ENCODE measurements at regions not wholly inside any gene's neighbourhood (a gene's known extent, or its start where the extent isn't known, plus 50 kb on each side); places are given as distances from the start of the nearest gene placed in this dataset.
"Not testable (repeated sequence)": the region's sequence is repeated elsewhere in the genome, so short reads cannot be mapped to it uniquely, and the experiment has no call there.

DNA sequence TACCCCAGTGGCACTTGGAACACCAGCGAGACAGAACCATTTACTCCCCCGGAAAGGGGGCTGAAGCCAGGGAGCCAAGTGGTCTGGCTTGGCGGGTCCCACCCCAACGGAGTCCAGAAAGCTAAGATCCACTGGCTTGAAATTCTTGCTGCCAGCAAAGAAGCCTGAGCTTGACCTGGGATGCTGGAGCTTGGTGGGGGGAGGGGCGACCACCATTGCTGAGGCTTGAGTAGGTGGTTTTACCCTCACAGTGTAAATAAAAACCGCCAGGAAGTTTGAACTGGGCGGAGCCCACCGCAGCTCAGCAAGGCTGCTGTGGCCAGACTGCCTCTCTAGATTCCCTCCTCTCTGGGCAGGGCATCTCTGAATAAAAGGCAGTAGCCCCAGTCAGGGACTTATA lies 62.8 kb downstream of the RPS24 start:
- peaks cover 36% of the 10 kb centered on the region for H3K27me3 Mint-ChIP-seq
- H3K9me3 Mint-ChIP-seq; H3K27ac Mint-ChIP-seq (ENCODE audit: low read depth); DNase-seq (ENCODE audit: low spot score in 2 of 2); H3K4me1 Mint-ChIP-seq; ATAC-seq (replicated peaks; ENCODE audit: extremely low read depth, poor library complexity, severe bottlenecking); H3K4me3 Mint-ChIP-seq; H3K36me3 Mint-ChIP-seq (ENCODE audit: insufficient read depth): not testable (repeated sequence)

DNA sequence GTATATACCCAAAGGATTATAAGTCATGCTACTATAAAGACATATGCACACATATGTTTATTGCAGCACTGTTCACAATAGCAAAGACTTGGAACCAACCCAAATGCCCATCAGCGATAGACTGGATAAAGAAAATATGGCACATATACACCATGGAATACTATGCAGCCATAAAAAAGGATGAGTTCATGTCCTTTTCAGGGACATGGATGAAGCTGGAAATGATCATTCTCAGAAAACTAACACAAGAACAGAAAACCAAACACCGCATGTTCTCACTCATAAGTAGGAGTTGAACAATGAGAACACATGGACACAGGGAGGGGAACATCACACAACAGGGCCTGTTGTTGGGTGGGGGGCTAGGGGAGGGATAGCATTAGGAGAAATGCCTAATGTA lies 68.9 kb downstream of the RPS24 start:
- not testable (repeated sequence) for H3K4me1 Mint-ChIP-seq; H3K27ac Mint-ChIP-seq (ENCODE audit: low read depth); H3K4me3 Mint-ChIP-seq; DNase-seq (ENCODE audit: low spot score in 2 of 2); H3K36me3 Mint-ChIP-seq (ENCODE audit: insufficient read depth); H3K9me3 Mint-ChIP-seq; ATAC-seq (replicated peaks; ENCODE audit: extremely low read depth, poor library complexity, severe bottlenecking)
- H3K27me3 Mint-ChIP-seq = peaks cover 20% of the 10 kb centered on the region

DNA sequence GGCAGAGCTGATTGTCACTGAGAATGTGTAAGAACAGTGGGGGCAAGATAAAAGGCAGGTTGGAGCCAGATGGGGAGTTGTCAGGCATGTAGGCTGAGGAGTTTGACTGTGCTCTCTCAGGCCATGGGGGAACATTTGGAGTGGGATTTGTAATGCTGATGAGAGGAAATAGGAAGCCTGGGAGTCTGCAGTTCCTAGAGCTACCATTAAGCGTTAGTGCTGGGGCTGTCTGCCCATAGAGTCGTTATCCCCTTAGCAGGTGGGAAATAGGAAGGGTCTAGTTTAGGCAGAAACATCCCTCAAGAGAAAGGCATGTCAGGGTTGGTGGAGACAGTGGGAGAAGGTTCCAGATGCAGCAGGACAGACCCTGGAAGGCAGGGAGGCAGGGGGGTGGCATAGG lies 75.5 kb downstream of the RPS24 start:
- H3K36me3 Mint-ChIP-seq (ENCODE audit: insufficient read depth) = no peaks in the 10 kb centered on the region
- no peak overlapping the region for H3K4me3 Mint-ChIP-seq
- peaks cover 5% of the 10 kb centered on the region for H3K9me3 Mint-ChIP-seq
- H3K27me3 Mint-ChIP-seq = peaks cover 6% of the 10 kb centered on the region
- no peak overlapping the region for H3K27ac Mint-ChIP-seq (ENCODE audit: low read depth)
- ATAC-seq (replicated peaks; ENCODE audit: extremely low read depth, poor library complexity, severe bottlenecking) (no peak), DNase-seq (ENCODE audit: low spot score in 2 of 2) (no peak)
- no peaks in the 10 kb centered on the region for H3K4me1 Mint-ChIP-seq

DNA sequence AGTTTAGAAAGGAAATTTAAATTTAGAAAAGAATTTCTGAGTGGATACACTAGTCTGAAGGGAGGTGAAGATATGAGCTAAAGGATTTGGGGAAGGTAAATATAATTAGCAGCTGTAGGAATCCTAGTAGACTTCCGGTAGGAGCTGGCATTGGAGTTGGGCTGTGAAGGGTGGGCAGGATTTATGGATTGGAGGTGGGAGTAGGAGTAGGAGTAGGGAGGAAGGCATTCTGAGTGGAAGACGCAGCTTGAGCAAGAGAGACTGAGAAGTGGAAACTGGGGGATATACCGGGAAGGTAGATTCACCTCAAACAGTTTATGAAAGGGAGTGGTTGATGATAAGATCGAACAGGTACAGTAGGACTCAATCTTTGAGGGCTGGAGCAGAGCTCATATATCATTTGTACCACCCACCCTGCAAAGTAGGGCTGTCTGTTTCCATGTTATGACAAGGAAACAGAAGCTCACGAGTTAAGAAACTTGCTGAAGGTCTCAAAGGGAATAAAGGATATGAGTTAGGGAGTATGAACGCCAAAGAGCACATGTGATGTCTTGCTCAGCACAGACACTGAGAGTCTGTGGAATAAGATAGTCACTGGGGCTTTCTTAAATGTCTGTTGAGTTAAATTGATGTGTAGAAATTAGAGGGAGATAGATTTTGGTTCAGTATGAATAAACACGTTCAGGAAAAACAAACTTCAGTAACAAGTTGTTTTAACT lies 81.6 kb downstream of the RPS24 start:
- Mint-ChIP-seq H3K27me3 (peaks cover 61% of the 10 kb centered on the region), H3K4me3 (no peak overlapping the region), H3K27ac (ENCODE audit: low read depth) (no peak overlapping the region), H3K36me3 (ENCODE audit: insufficient read depth) (no peaks in the 10 kb centered on the region), H3K9me3 (peaks cover 9% of the 10 kb centered on the region), H3K4me1 (no peaks in the 10 kb centered on the region)
- no peak for DNase-seq (ENCODE audit: low spot score in 2 of 2)
- no peak for ATAC-seq (replicated peaks; ENCODE audit: extremely low read depth, poor library complexity, severe bottlenecking)

DNA sequence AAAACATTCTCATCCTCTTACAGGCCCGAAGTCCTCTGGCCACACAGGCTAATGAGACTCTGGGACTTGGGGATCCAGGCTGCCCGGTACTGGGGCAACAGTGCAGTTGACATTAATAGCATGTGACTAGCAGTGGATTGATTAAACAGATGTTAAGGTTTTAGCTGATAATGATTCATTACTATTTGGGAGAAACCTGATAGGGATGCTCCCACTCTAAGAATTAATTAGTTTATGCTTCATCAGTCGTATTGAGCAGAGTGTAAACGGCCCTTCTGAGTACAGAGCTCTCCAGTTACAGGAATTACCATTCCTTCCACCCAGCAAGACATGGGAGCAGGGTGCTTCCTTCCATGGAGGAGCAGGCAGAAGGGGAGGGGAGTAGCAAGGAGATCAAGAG lies 82.7 kb downstream of the RPS24 start:
- DNase-seq (ENCODE audit: low spot score in 2 of 2) = no peak
- ATAC-seq (replicated peaks; ENCODE audit: extremely low read depth, poor library complexity, severe bottlenecking) = no peak
- Mint-ChIP-seq H3K27me3 (peaks cover 71% of the 10 kb centered on the region), H3K27ac (ENCODE audit: low read depth) (no peak overlapping the region), H3K4me1 (no peaks in the 10 kb centered on the region), H3K36me3 (ENCODE audit: insufficient read depth) (no peaks in the 10 kb centered on the region), H3K9me3 (peaks cover 17% of the 10 kb centered on the region), H3K4me3 (no peak overlapping the region)

DNA sequence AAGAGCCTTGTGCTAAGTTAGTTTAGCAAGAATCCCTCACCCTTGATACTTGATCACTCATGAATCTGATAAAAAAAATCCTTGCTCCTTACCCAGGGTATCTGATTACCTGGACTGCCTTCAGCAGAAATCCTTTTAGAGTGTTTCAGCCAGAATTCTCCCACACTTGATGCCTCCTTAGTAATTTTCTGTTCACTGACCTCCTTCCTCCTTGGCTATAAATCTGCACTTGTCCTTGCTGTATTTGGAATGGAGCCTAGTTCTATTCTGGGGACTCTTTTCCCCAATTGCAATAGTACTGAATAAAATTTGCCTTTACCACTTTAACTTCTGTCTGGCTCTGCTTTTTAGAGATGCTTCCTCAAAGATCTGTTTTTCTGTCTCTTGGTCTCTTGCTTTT lies 84.9 kb downstream of the RPS24 start:
- Mint-ChIP-seq H3K36me3 (ENCODE audit: insufficient read depth) (no peaks in the 10 kb centered on the region), H3K27ac (ENCODE audit: low read depth) (no peak overlapping the region), H3K9me3 (peaks cover 23% of the 10 kb centered on the region), H3K4me3 (no peak overlapping the region), H3K27me3 (peaks cover 72% of the 10 kb centered on the region), H3K4me1 (no peaks in the 10 kb centered on the region)
- ATAC-seq (replicated peaks; ENCODE audit: extremely low read depth, poor library complexity, severe bottlenecking) (no peak), DNase-seq (ENCODE audit: low spot score in 2 of 2) (no peak)

DNA sequence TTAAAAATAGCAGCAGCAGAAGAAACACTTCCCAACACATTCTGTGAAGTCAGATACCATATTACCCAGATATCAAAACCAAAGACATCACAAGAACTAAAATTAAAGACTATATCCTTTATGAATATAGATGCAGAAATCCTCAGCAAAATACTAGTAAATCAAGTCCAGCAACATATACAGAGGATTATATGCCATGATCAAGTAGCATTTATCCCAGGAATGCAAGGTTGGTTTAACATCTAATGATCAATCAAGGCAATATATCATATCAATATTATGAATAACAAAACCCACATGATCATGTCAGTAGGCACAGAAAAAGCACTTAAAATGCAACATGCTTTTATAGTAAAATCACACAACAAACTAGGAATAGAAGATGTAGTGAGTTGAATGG lies 88.1 kb downstream of the RPS24 start:
- no peak for DNase-seq (ENCODE audit: low spot score in 2 of 2)
- Mint-ChIP-seq H3K9me3 (peaks cover 23% of the 10 kb centered on the region), H3K4me3 (no peak overlapping the region), H3K36me3 (ENCODE audit: insufficient read depth) (no peaks in the 10 kb centered on the region), H3K27ac (ENCODE audit: low read depth) (no peak overlapping the region), H3K27me3 (peaks cover 44% of the 10 kb centered on the region), H3K4me1 (no peaks in the 10 kb centered on the region)
- no peak for ATAC-seq (replicated peaks; ENCODE audit: extremely low read depth, poor library complexity, severe bottlenecking)

DNA sequence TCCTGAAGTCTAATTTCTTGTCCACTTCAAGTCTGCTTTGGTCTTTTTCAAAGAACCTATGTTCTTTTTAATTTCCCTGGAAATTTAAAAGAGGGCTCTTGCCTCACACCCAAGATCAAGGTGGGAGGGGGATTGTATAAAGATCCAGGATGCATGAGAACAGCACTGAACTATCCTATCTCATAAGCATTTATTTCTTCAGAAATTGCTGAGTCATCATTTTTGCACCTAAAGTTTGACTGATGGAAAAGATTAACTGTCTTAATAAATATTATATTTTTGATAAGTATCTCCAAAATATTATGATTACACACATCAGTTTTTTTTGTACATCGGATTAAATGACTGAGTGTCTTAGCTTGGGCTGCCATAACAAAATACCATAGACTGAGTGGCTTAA lies 90.5 kb downstream of the RPS24 start:
- H3K4me3 Mint-ChIP-seq = no peak overlapping the region
- H3K9me3 Mint-ChIP-seq = peaks cover 19% of the 10 kb centered on the region
- peaks cover 23% of the 10 kb centered on the region for H3K27me3 Mint-ChIP-seq
- H3K36me3 Mint-ChIP-seq (ENCODE audit: insufficient read depth) = no peaks in the 10 kb centered on the region
- DNase-seq (ENCODE audit: low spot score in 2 of 2) (no peak), ATAC-seq (replicated peaks; ENCODE audit: extremely low read depth, poor library complexity, severe bottlenecking) (no peak)
- H3K27ac Mint-ChIP-seq (ENCODE audit: low read depth) = no peak overlapping the region
- no peaks in the 10 kb centered on the region for H3K4me1 Mint-ChIP-seq

DNA sequence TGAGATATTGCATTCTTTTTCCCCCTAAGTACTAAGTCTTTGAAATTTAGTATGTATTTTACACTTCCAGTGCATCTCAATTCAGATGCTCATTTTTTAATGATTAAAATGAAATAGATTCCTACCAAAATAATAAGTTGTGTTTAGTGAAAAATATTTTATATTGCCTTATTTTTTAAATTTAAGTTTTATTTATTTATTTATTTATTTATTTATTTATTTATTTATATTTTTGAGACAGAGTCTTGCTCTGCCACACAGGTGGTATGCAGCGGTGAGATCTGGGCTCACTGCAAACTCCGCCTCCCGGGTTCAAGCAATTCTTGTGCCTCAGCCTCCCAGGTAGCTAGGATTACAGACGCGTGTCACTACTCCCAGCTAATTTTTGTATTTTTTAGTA lies 95.5 kb downstream of the RPS24 start:
- no peak overlapping the region for H3K27ac Mint-ChIP-seq (ENCODE audit: low read depth)
- H3K4me1 Mint-ChIP-seq = no peaks in the 10 kb centered on the region

DNA sequence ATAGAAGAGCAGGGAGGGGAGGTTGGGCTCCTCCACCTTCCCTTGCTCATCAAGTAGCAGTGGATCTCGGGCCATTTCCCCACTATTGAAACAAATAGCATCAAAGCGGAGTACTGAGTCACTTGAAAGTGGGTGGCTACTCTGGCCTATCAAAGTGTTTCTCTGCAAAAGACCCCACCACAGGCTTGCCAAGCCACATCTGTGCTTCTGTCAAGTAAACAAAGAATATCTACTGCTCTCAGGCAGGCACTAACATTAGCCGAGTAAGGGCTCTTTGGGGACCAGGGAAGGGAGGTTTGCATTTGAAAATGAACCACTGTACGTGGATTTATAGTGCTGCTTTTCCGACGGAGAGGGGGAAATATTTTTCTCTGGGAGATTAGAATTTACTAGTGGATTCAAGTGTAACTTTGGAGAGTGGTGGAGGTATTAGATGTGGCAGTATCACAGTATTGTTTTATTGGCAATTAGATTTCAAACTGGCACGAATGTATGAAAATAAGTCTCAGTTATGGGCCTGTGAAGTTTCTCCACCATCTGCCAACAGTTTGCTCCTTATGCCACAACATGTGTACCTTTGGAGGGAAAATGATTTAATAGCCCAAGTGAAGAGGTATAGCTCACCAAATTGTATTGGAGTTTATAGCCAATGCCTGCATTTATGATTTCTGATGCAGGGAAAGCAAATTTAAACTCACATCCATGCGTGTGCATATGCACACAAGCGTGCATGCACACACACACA lies 97.5 kb downstream of the RPS24 start:
- ATAC-seq (replicated peaks; ENCODE audit: extremely low read depth, poor library complexity, severe bottlenecking) (no peak), DNase-seq (ENCODE audit: low spot score in 2 of 2) (no peak)
- Mint-ChIP-seq H3K36me3 (ENCODE audit: insufficient read depth) (no peaks in the 10 kb centered on the region), H3K27ac (ENCODE audit: low read depth) (no peak overlapping the region), H3K4me3 (no peak overlapping the region), H3K27me3 (peaks cover 8% of the 10 kb centered on the region), H3K4me1 (no peaks in the 10 kb centered on the region), H3K9me3 (no peaks in the 10 kb centered on the region)

More for the DNA sequence above, 95.5 kb downstream of the RPS24 start:
- no peaks in the 10 kb centered on the region for H3K9me3 Mint-ChIP-seq
- ATAC-seq (replicated peaks; ENCODE audit: extremely low read depth, poor library complexity, severe bottlenecking) (no peak), DNase-seq (ENCODE audit: low spot score in 2 of 2) (no peak)
- H3K27me3 Mint-ChIP-seq = peaks cover 8% of the 10 kb centered on the region
- no peaks in the 10 kb centered on the region for H3K36me3 Mint-ChIP-seq (ENCODE audit: insufficient read depth)
- H3K4me3 Mint-ChIP-seq = no peak overlapping the region

DNA sequence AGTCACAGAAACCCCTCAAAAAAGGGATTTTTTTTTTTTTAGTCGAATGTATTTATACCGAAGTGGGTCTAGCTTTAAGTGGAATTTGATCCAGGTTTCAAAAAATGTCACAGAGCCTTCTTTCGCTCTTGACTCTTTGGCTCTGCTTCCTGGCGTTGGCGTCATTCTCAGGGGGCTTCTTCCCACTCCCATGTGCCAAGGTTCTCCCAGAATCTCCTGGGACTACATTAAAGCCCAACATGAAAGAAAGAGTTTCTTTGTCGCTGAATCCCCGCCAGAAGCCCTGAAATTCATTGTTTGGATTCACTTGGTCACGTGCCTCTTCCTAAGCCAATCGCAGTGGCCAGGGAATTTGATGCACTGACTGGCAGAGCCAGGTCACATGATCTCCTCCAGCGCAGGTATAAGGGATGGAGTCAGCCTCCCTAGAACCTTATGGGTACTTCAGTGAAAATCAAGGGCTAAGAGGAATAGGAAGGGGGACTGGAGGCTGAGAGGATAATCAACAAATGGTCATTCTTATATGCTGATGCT lies 101.2 kb downstream of the RPS24 start:
- H3K9me3 Mint-ChIP-seq = no peaks in the 10 kb centered on the region
- H3K4me1 Mint-ChIP-seq = no peaks in the 10 kb centered on the region
- H3K36me3 Mint-ChIP-seq (ENCODE audit: insufficient read depth) = no peaks in the 10 kb centered on the region
- no peak overlapping the region for H3K27ac Mint-ChIP-seq (ENCODE audit: low read depth)
- H3K4me3 Mint-ChIP-seq = no peak overlapping the region
- H3K27me3 Mint-ChIP-seq = peaks cover 15% of the 10 kb centered on the region
- ATAC-seq (replicated peaks; ENCODE audit: extremely low read depth, poor library complexity, severe bottlenecking) = no peak
- DNase-seq (ENCODE audit: low spot score in 2 of 2) = no peak

DNA sequence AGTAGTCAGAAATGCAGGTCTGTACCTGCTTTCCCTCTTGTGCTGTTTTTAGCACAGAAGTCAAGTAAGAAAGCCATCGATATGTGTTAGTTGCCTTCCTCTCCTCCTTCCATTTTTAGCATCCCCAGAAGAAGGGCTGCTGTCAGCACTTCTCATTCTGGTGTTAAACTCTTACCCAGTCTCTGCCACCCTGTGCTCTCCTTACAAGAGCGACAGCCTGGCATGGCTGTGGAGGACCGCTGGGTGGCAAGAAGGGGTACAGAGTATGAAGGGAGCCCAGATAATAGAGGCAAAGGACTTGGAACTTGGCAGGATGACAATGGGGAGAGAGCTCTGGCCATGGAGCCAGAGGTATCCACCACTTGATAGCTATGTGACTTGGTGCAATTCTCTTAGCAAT lies 103.5 kb downstream of the RPS24 start:
- no peak for ATAC-seq (replicated peaks; ENCODE audit: extremely low read depth, poor library complexity, severe bottlenecking)

DNA sequence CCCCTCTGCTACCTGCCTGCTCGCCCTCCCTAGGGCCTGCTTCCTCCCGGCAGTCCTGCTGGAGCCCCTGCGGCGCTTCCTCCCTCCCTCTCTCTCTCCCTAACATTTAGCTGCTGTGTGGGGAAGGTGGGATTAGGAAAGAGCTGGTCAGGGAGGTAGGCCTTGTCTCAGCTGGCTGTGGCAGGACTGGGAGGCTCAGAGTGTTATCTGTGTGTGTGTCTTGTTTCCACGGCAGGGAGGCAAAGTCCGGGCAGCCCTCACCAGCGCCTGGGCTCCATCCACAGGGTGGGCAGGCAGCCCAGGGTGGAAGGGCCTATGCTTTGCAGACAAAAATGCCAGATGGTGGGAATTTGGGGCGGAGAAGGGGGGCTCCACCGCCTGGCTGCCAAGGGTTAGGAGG lies 105.7 kb downstream of the RPS24 start:
- Mint-ChIP-seq H3K27me3 (peaks cover 42% of the 10 kb centered on the region), H3K4me3 (no peak overlapping the region), H3K4me1 (no peaks in the 10 kb centered on the region), H3K27ac (ENCODE audit: low read depth) (no peak overlapping the region), H3K9me3 (no peaks in the 10 kb centered on the region), H3K36me3 (ENCODE audit: insufficient read depth) (peaks cover 3% of the 10 kb centered on the region)
- ATAC-seq (replicated peaks; ENCODE audit: extremely low read depth, poor library complexity, severe bottlenecking) (no peak), DNase-seq (ENCODE audit: low spot score in 2 of 2) (no peak)

More for the DNA sequence above, 103.5 kb downstream of the RPS24 start:
- H3K27ac Mint-ChIP-seq (ENCODE audit: low read depth) = no peak overlapping the region
- no peak for DNase-seq (ENCODE audit: low spot score in 2 of 2)
- H3K36me3 Mint-ChIP-seq (ENCODE audit: insufficient read depth) = no peaks in the 10 kb centered on the region
- H3K9me3 Mint-ChIP-seq = no peaks in the 10 kb centered on the region
- H3K4me1 Mint-ChIP-seq = no peaks in the 10 kb centered on the region
- no peak overlapping the region for H3K4me3 Mint-ChIP-seq
- peaks cover 27% of the 10 kb centered on the region for H3K27me3 Mint-ChIP-seq

Measured in central memory CD8-positive, alpha-beta T cell (primary cell).